ENCODE measurements at regions not wholly inside any gene's neighbourhood (a gene's known extent, or its start where the extent isn't known, plus 50 kb on each side); places are given as distances from the start of the nearest gene placed in this dataset.

- no peak for DNase-seq (ENCODE audit: insufficient read length, low spot score)
- no peak for FAIRE-seq
- TF ChIP-seq TAF1 (IDR thresholded peaks at IDR 0.05; ENCODE audit: low read depth, low read length): no peak
- no peak for TF ChIP-seq POU2F2 (IDR thresholded peaks at IDR 0.05; ENCODE audit: low read depth, low read length)
- TF ChIP-seq SPI1 (IDR thresholded peaks at IDR 0.05; ENCODE audit: low read depth, low read length): no peak
- no peak for TF ChIP-seq POLR2AphosphoS5 (IDR thresholded peaks at IDR 0.05; ENCODE audit: low read depth, low read length)
Measured at GRCh38 chr17:5703736-5704135, 119.4 kb upstream of the NLRP1 start.

GRCh38 chr17:5705081-5705875, 121.0 kb upstream of the NLRP1 start:
- FAIRE-seq (no peak), DNase-seq (ENCODE audit: insufficient read length, low spot score) (no peak)
- TF ChIP-seq POLR2A (IDR thresholded peaks at IDR 0.05; ENCODE audit: low read depth, low read length) (no peak), POU2F2 (IDR thresholded peaks at IDR 0.05; ENCODE audit: low read depth, low read length) (no peak), TAF1 (IDR thresholded peaks at IDR 0.05; ENCODE audit: low read depth, low read length) (no peak), POLR2AphosphoS5 (IDR thresholded peaks at IDR 0.05; ENCODE audit: low read depth, low read length) (no peak), SPI1 (IDR thresholded peaks at IDR 0.05; ENCODE audit: low read depth, low read length) (no peak), PAX5 (IDR thresholded peaks at IDR 0.05; ENCODE audit: insufficient read depth, low read length, severe bottlenecking) (no peak)

DNA sequence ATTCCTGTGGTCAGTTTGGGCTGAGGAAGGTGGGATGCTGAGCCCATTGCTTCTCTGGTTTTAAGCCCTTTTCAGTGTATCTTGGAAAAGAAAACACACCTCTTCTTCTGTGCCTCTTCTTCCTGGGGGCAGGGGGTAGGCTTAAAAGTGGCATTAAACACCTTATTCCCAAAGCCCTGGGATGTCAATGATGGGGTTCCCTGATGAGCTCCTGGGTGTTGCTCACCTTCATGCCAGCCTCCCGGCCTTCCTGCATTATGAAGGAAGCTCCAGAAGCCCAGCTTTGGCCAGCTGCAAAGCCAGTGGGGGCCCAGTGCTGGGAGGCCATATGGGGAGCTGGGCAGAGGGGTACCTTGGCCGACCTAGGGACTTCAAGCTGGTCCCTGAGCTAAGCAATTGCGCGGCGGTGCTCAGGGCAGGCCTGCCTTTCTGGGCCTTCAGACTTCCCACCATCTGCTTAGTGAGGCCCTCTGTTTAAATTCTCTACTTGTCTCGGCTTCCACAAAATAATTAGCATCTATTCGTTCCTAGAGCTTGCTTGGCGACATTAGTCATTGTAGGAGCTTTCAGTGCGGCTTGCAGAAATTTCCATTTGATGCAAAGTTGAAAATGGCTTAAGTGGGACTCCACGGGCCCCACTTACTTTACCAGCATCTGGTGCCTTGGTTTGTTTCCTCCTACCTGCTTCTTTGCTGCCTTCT, 121.7 kb upstream of the NLRP1 start:
- DNase-seq (ENCODE audit: insufficient read length, low spot score) (no peak), FAIRE-seq (no peak)
- TF ChIP-seq POLR2A (IDR thresholded peaks at IDR 0.05; ENCODE audit: low read depth, low read length) (no peak), TAF1 (IDR thresholded peaks at IDR 0.05; ENCODE audit: low read depth, low read length) (no peak), POU2F2 (IDR thresholded peaks at IDR 0.05; ENCODE audit: low read depth, low read length) (no peak), POLR2AphosphoS5 (IDR thresholded peaks at IDR 0.05; ENCODE audit: low read depth, low read length) (no peak), SPI1 (IDR thresholded peaks at IDR 0.05; ENCODE audit: low read depth, low read length) (no peak), PAX5 (IDR thresholded peaks at IDR 0.05; ENCODE audit: insufficient read depth, low read length, severe bottlenecking) (no peak)

DNA sequence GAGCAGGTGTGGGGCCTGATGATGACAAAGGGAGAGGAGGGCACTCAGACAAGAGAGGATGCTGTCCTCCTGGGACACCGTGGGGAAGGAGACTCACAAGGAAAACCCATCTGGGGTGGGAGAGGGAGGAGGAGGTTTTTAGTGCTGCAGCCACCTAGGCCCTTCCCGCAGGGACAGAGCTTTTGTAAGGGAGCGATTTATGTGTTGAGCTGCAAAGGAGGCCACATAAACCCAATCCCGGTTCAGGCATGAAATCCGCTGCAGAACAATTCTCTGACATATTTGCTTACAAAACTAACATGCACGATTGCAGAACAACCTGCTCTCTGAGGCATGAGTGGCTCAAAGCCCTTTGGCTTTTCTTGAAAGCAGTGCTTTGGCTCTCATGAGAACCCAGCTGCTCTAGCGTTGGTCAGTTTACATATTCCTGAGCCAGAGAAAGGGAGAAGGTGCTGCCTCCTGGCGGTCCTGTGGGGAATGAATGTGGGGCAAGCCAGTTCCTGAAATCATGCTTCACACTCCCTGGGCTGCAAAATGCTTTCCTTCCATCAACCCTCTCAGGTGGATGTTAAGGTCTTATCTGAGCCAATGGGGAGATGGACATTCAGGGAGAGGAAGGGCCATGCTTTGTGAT, 122.4 kb upstream of the NLRP1 start:
- TF ChIP-seq SPI1 (IDR thresholded peaks at IDR 0.05; ENCODE audit: low read depth, low read length) (peak; percentile 40; the same call in 1 of the 2 replicates), TAF1 (IDR thresholded peaks at IDR 0.05; ENCODE audit: low read depth, low read length) (no peak)
- FAIRE-seq (peak; percentile 86), DNase-seq (ENCODE audit: insufficient read length, low spot score) (peak; percentile 51)

- DNase-seq (ENCODE audit: insufficient read length, low spot score) (no peak), FAIRE-seq (no peak)
- no peak for TF ChIP-seq PAX5 (IDR thresholded peaks at IDR 0.05; ENCODE audit: insufficient read depth, low read length, severe bottlenecking)
- TF ChIP-seq POLR2A (IDR thresholded peaks at IDR 0.05; ENCODE audit: low read depth, low read length): no peak
- no peak for TF ChIP-seq POU2F2 (IDR thresholded peaks at IDR 0.05; ENCODE audit: low read depth, low read length)
- TF ChIP-seq SPI1 (IDR thresholded peaks at IDR 0.05; ENCODE audit: low read depth, low read length): no peak
- TF ChIP-seq TAF1 (IDR thresholded peaks at IDR 0.05; ENCODE audit: low read depth, low read length): no peak
- no peak for TF ChIP-seq POLR2AphosphoS5 (IDR thresholded peaks at IDR 0.05; ENCODE audit: low read depth, low read length)
Measured at GRCh38 chr17:5707482-5707881, 123.2 kb upstream of the NLRP1 start.

DNA sequence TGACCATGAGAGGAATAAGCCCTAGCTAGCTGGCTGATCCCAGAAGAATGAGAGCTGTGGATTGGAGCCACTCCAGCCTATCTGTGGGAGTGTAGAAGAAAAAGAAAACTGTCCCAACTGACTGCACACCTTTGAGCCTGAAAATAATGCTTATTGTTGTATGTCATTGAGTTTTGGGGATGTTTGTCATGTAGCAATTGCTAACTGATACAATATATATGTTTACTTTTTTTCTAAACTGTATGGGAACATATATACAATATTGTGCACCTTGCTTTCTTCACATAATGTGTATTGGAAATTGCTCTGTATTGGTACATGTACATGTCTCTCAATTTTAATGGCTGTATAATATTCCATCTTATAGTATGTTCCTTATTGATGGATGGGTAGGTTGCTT, 124.0 kb upstream of the NLRP1 start:
- FAIRE-seq (no peak), DNase-seq (ENCODE audit: insufficient read length, low spot score) (no peak)
- no peak for TF ChIP-seq TAF1 (IDR thresholded peaks at IDR 0.05; ENCODE audit: low read depth, low read length)
- no peak for TF ChIP-seq PAX5 (IDR thresholded peaks at IDR 0.05; ENCODE audit: insufficient read depth, low read length, severe bottlenecking)
- no peak for TF ChIP-seq POU2F2 (IDR thresholded peaks at IDR 0.05; ENCODE audit: low read depth, low read length)
- no peak for TF ChIP-seq POLR2AphosphoS5 (IDR thresholded peaks at IDR 0.05; ENCODE audit: low read depth, low read length)
- TF ChIP-seq POLR2A (IDR thresholded peaks at IDR 0.05; ENCODE audit: low read depth, low read length): no peak
- no peak for TF ChIP-seq SPI1 (IDR thresholded peaks at IDR 0.05; ENCODE audit: low read depth, low read length)

DNA sequence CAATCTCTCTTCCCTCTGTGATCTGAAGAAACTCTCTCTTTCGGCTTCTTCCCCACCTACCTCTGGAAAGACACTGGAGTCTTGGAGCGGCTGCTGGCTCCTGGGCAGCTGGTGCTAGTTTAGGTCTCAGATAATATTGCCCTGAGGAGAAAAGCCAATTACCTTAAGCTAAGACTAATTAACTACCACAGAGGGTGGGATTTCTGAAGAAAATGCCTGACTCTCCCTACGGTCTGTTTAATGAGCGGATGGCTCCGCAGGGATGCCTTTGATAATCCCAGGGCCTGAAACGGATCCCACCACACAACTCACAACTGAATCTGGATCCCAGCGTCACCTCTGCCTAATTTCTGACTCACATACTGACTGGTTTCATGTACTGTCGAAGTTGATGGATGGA, 127.0 kb upstream of the NLRP1 start:
- no peak for FAIRE-seq
- DNase-seq (ENCODE audit: insufficient read length, low spot score): no peak
- no peak for TF ChIP-seq POLR2AphosphoS5 (IDR thresholded peaks at IDR 0.05; ENCODE audit: low read depth, low read length)

GRCh38 chr17:5714993-5715392, 130.7 kb upstream of the NLRP1 start:
- no peak for TF ChIP-seq PAX5 (IDR thresholded peaks at IDR 0.05; ENCODE audit: insufficient read depth, low read length, severe bottlenecking)
- no peak for TF ChIP-seq POLR2A (IDR thresholded peaks at IDR 0.05; ENCODE audit: low read depth, low read length)
- TF ChIP-seq POLR2AphosphoS5 (IDR thresholded peaks at IDR 0.05; ENCODE audit: low read depth, low read length): no peak
- TF ChIP-seq TAF1 (IDR thresholded peaks at IDR 0.05; ENCODE audit: low read depth, low read length): no peak
- no peak for TF ChIP-seq POU2F2 (IDR thresholded peaks at IDR 0.05; ENCODE audit: low read depth, low read length)
- TF ChIP-seq SPI1 (IDR thresholded peaks at IDR 0.05; ENCODE audit: low read depth, low read length): no peak

DNA sequence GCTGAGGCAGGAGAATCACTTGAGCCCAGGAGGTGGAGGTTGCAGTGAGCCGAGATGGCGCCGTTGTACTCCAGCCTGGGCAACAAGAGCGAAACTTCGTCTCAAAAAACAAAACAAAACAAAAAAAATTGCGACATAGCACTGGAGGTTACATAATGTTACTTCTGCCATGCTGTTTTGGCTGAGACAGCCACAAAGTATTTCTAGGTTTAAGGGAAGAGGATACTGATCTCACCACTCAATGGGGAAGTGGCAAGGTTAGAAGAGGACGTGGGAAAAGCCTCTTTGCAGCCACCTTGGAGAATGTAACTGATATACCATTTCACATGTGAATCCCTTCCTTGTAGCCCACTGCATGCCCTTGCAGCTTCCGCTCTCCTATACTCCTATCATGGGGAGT, 131.2 kb upstream of the NLRP1 start:
- TF ChIP-seq PAX5 (IDR thresholded peaks at IDR 0.05; ENCODE audit: insufficient read depth, low read length, severe bottlenecking) (no peak), TAF1 (IDR thresholded peaks at IDR 0.05; ENCODE audit: low read depth, low read length) (no peak), POLR2AphosphoS5 (IDR thresholded peaks at IDR 0.05; ENCODE audit: low read depth, low read length) (no peak), POLR2A (IDR thresholded peaks at IDR 0.05; ENCODE audit: low read depth, low read length) (no peak), POU2F2 (IDR thresholded peaks at IDR 0.05; ENCODE audit: low read depth, low read length) (no peak), SPI1 (IDR thresholded peaks at IDR 0.05; ENCODE audit: low read depth, low read length) (no peak)
- DNase-seq (ENCODE audit: insufficient read length, low spot score) (no peak), FAIRE-seq (no peak)

More at GRCh38 chr17:5714993-5715392, 130.7 kb upstream of the NLRP1 start:
- DNase-seq (ENCODE audit: insufficient read length, low spot score): no peak
- FAIRE-seq: no peak
